Natural killer cell (primary cell): ENCODE measurements at regions not wholly inside any gene's neighbourhood (a gene's known extent, or its start where the extent isn't known, plus 50 kb on each side); places are given as distances from the start of the nearest gene placed in this dataset.

Experiments used
- ATAC-seq, 3 donors: fragments of 150-1000 bp in 2 of 3; fragments of 200-7000 bp in 1 of 3; cut with Tn5 transposase; 1 replicate in 1 of 3; 2 replicates in 2 of 3; pipeline ENCODE4 v1.10.0; 2021; ENCODE audit warnings: mild to moderate bottlenecking in 2 of 3, moderate library complexity in 2 of 3
- DNase-seq, 2 donors: peaks; one replicate each; pipeline versions ENCODE4 v3.0.0 to v3.0.0-alpha.2; 2013 to 2021; ENCODE audit warnings: mixed read lengths in 1 of 2
- H3K27ac ChIP-seq: one replicate; pipeline ENCODE4 v1.5.1; 2013; ENCODE audit warnings: mild to moderate bottlenecking, low read length
- H3K27me3 ChIP-seq: one replicate; pipeline ENCODE4 v1.6.1; 2013; ENCODE audit warnings: low read length; ENCODE audit not compliant: control insufficient read depth, insufficient read depth
- H3K36me3 ChIP-seq: one replicate; pipeline ENCODE4 v1.6.1; 2013; ENCODE audit warnings: low read length; ENCODE audit not compliant: control insufficient read depth, insufficient read depth
- H3K4me1 ChIP-seq: one replicate; pipeline ENCODE4 v1.6.1; 2013; ENCODE audit warnings: low read length; ENCODE audit not compliant: control insufficient read depth, insufficient read depth
- H3K4me3 ChIP-seq: one replicate; pipeline ENCODE4 v1.5.1; 2013; ENCODE audit warnings: low read length
- H3K9me3 ChIP-seq: one replicate; pipeline ENCODE4 v1.6.1; 2013; ENCODE audit warnings: low read length; ENCODE audit not compliant: control insufficient read depth, insufficient read depth
- H3K27ac Mint-ChIP-seq, 2 donors: one replicate each; pipeline ENCODE4 v1.8.0; 2022; ENCODE audit warnings: mild to moderate bottlenecking in 2 of 2, mixed read lengths in 2 of 2, moderate library complexity in 1 of 2
- H3K27me3 Mint-ChIP-seq, 2 donors: one replicate each; pipeline ENCODE4 v1.8.0; 2022; ENCODE audit warnings: low read depth in 2 of 2, mixed read lengths in 2 of 2
- H3K36me3 Mint-ChIP-seq: one replicate; pipeline ENCODE4 v1.8.0; 2022; ENCODE audit warnings: mixed read lengths
- H3K4me1 Mint-ChIP-seq, 2 donors: one replicate each; pipeline ENCODE4 v1.8.0; 2022; ENCODE audit warnings: mixed read lengths in 2 of 2
- H3K4me3 Mint-ChIP-seq: one replicate; pipeline ENCODE4 v1.8.0; 2022; ENCODE audit warnings: mild to moderate bottlenecking, moderate library complexity, mixed read lengths
- H3K9me3 Mint-ChIP-seq, 2 donors: one replicate each; pipeline ENCODE4 v1.8.0; 2022; ENCODE audit warnings: mixed read lengths in 2 of 2
- WGBS: methylation state at CpG from one replicate; pipeline ENCODE4 v1.1.7; 2013; ENCODE audit warnings: missing lambda C conversion rate; ENCODE audit not compliant: insufficient coverage; 5-methylcytosine and 5-hydroxymethylcytosine counted together
- intact Hi-C: fragments of 100-400 bp; cut with micrococcal nuclease; formaldehyde crosslinking; loops from one replicate; pipeline ENCODE4 v1.14.2; 2022
- TF ChIP-seq, protein P1 (sequence below): fragments of 200-600 bp; IDR thresholded peaks from one replicate; pipeline ENCODE4 v1.8.0; 2022; ENCODE audit warnings: antibody characterized with exemption

DNA sequence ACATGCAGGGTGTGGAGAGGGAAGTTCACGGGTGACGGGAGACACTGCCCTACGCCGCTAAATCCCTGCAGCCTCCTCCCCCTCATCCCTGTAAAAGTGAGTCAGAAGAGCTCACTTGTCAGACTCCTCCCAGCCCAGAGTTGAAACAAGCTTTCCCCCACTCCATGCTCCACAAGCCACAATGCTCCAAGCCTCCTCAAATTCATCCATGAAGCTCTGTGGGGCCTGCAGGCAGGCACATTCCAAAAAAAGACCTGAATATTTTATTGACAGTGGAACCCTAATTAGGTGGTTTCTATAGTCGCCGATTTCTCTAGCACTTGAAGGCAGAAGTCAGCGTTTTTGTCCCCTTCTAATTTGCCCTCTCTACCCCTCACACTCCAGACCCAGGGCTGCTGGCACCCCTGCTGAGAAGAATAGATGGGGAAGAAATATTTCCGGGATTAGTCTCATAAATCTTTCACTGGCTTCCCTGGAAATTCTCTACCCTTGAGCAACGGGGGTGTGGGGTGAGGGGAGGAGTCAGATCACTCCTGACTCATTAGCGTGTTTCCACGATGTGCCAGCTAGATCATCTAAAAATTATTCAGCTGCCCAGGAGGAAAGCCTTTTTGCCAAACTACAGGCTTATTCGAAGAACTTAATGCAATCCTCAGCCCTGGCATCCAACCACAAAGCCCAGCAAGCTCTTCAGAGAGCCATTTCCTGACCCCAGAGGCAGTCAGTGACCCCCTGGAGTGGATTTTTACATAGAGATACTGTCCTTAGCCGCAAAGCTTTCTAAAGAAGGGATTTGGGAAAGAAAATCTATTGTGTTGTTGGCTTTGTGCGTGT, 97.1 kb downstream of the ENC1 start:
- Histone ChIP-seq H3K27me3 (no peaks in the 10 kb centered on the region), H3K4me1 (no peaks in the 10 kb centered on the region), H3K36me3 (no peaks in the 10 kb centered on the region), H3K27ac (no peak overlapping the region), H3K4me3 (no peak overlapping the region), H3K9me3 (no peaks in the 10 kb centered on the region)
- H3K9me3 Mint-ChIP-seq, result no peaks in the 10 kb centered on the region
- H3K27me3 Mint-ChIP-seq, result peaks cover 0 to 3% of the 10 kb centered on the region in 2 donors
- H3K4me1 Mint-ChIP-seq, result no peaks in the 10 kb centered on the region
- no peak for DNase-seq
- no peak overlapping the region for H3K27ac Mint-ChIP-seq
- no peaks in the 10 kb centered on the region for H3K36me3 Mint-ChIP-seq
- H3K4me3 Mint-ChIP-seq, result no peak overlapping the region
- no peak for ATAC-seq
- TF ChIP-seq, protein P1, sequence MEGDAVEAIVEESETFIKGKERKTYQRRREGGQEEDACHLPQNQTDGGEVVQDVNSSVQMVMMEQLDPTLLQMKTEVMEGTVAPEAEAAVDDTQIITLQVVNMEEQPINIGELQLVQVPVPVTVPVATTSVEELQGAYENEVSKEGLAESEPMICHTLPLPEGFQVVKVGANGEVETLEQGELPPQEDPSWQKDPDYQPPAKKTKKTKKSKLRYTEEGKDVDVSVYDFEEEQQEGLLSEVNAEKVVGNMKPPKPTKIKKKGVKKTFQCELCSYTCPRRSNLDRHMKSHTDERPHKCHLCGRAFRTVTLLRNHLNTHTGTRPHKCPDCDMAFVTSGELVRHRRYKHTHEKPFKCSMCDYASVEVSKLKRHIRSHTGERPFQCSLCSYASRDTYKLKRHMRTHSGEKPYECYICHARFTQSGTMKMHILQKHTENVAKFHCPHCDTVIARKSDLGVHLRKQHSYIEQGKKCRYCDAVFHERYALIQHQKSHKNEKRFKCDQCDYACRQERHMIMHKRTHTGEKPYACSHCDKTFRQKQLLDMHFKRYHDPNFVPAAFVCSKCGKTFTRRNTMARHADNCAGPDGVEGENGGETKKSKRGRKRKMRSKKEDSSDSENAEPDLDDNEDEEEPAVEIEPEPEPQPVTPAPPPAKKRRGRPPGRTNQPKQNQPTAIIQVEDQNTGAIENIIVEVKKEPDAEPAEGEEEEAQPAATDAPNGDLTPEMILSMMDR, result no peak
- WGBS, result 45% methylated on average over 9 of the region's 14 CpGs
- intact Hi-C loops, result no loop called here

DNA sequence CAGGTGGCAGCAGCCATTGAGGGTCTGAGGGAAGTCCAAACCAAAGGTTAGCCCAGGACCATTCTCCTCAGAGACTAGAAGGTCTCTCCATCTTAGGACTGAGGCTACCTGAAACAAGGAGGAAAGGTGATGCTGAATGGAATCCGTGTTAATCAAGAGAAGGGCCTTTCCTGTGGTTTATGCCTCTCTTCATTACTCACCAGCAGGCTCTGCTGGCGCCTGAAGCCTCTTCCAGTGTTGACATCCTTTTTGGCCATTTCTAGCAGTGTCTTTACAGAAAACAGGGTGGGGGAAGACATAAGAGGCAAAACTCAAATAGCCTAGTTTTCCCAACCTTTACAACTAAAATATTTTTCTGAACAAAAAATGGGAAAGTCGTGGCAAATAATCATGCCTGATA, 98.0 kb downstream of the ENC1 start:
- H3K4me3 ChIP-seq, result no peak overlapping the region
- intact Hi-C loops, result no loop called here
- peaks cover 0 to 3% of the 10 kb centered on the region in 2 donors for H3K27me3 Mint-ChIP-seq

DNA sequence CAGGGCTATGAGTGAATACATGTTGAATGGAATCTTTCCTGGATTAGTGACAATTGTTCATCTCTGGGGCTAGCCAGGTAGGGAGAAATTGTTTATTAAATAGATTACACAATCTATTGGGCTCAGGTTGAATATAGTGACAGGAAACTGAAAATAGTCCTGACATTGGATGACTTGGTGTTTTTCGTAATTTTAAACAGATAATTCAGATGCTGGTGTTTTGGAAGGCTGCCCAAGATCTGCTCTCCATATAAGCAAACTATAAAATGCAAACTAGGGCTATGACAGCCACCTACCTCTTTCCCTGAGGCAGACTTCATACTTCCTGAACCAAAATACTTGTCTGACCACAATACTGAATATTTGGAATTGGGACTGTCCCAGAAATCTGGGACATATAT, 99.1 kb downstream of the ENC1 start:
- Mint-ChIP-seq H3K4me3 (no peak overlapping the region), H3K36me3 (no peaks in the 10 kb centered on the region), H3K27me3 (peaks cover 0 to 3% of the 10 kb centered on the region in 2 donors), H3K9me3 (no peaks in the 10 kb centered on the region), H3K4me1 (no peaks in the 10 kb centered on the region), H3K27ac (no peak overlapping the region)
- DNase-seq (no peak), ATAC-seq (no peak)
- intact Hi-C loops, result no loop called here
- Histone ChIP-seq H3K27me3 (no peaks in the 10 kb centered on the region), H3K4me3 (no peak overlapping the region), H3K36me3 (no peaks in the 10 kb centered on the region), H3K9me3 (no peaks in the 10 kb centered on the region), H3K4me1 (no peaks in the 10 kb centered on the region), H3K27ac (no peak overlapping the region)
- TF ChIP-seq, protein P1, result no peak
- WGBS, result 60% methylated on average over 1 of the region's 1 CpG

More for the DNA sequence above, 98.0 kb downstream of the ENC1 start:
- DNase-seq (no peak), ATAC-seq (no peak)
- Mint-ChIP-seq H3K9me3 (no peaks in the 10 kb centered on the region), H3K4me3 (no peak overlapping the region), H3K27ac (no peak overlapping the region), H3K36me3 (no peaks in the 10 kb centered on the region), H3K4me1 (no peaks in the 10 kb centered on the region)
- Histone ChIP-seq H3K27me3 (no peaks in the 10 kb centered on the region), H3K9me3 (no peaks in the 10 kb centered on the region), H3K27ac (no peak overlapping the region), H3K4me1 (no peaks in the 10 kb centered on the region), H3K36me3 (no peaks in the 10 kb centered on the region)
- 88% methylated on average over 3 of the region's 3 CpGs for WGBS
- TF ChIP-seq, protein P1, result no peak

DNA sequence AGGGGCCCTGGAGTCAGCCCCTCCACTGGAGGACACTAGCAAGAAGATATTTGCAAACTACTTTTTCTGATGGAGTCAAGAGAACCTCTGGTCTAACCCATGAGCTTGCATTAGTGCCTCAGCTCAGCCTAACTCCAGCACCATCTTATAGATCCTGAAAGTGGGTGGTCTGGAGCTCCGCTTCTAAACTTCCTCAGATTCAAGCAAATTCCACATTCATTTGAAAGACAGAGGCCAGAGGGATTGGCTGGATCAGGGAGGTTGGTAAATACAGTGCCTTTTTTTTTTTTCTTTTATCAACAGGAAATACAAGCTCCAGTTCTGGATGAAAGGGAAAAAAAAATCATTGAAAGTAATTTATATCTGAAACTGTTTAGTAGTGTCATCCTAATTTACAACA, 99.9 kb downstream of the ENC1 start:
- H3K4me1 ChIP-seq, result no peaks in the 10 kb centered on the region
- Mint-ChIP-seq H3K4me3 (no peak overlapping the region), H3K27me3 (peaks cover 0 to 3% of the 10 kb centered on the region in 2 donors), H3K9me3 (no peaks in the 10 kb centered on the region), H3K27ac (no peak overlapping the region), H3K4me1 (no peaks in the 10 kb centered on the region), H3K36me3 (no peaks in the 10 kb centered on the region)
- H3K27ac ChIP-seq, result no peak overlapping the region
- no peak overlapping the region for H3K4me3 ChIP-seq
- DNase-seq, result no peak
- H3K9me3 ChIP-seq, result no peaks in the 10 kb centered on the region
- TF ChIP-seq, protein P1, result no peak
- ATAC-seq, result no peak
- no peaks in the 10 kb centered on the region for H3K27me3 ChIP-seq
- WGBS, result no CpG with 5 or more reads among the region's 1 CpG
- intact Hi-C loops, result no loop called here
- H3K36me3 ChIP-seq, result no peaks in the 10 kb centered on the region
